ENCODE measurements at regions not wholly inside any gene's neighbourhood (a gene's known extent, or its start where the extent isn't known, plus 50 kb on each side); places are given as distances from the start of the nearest gene placed in this dataset.

GRCh38 chr12:97767347-97767746, 304.7 kb downstream of the RMST start:
- Histone ChIP-seq H3K27me3 (no peaks in the 10 kb centered on the region), H3K4me3 (no peak overlapping the region), H3K36me3 (no peaks in the 10 kb centered on the region), H3K4me1 (no peaks in the 10 kb centered on the region), H3K9me3 (peaks cover 0 to 8% (median 1%) of the 10 kb centered on the region in 4 donors), H3K27ac (no peak overlapping the region)
- no peak for DNase-seq (ENCODE audit: low spot score in 2 of 2)
- no peak for TF ChIP-seq EP300 (IDR thresholded peaks at IDR 0.05)
- TF ChIP-seq POLR2A (IDR thresholded peaks at IDR 0.05): no peak
- TF ChIP-seq CTCF (IDR thresholded peaks at IDR 0.05): no peak
- WGBS, 2 donors: 52 to 57% methylated on average over 2 of the region's 2 CpGs

- DNase-seq (ENCODE audit: low spot score in 2 of 2): no peak
- no peak overlapping the region for H3K4me3 ChIP-seq
- no peaks in the 10 kb centered on the region for H3K36me3 ChIP-seq
- no peak for TF ChIP-seq EP300 (IDR thresholded peaks at IDR 0.05)
- no peak for TF ChIP-seq CTCF (IDR thresholded peaks at IDR 0.05)
- no peak for TF ChIP-seq POLR2A (IDR thresholded peaks at IDR 0.05)
- no peaks in the 10 kb centered on the region for H3K4me1 ChIP-seq
- WGBS, 2 donors: 63 to 82% methylated on average over 3 of the region's 3 CpGs
- no peak overlapping the region for H3K27ac ChIP-seq
- no peaks in the 10 kb centered on the region for H3K27me3 ChIP-seq
- peaks cover 0 to 13% (median 0%) of the 10 kb centered on the region in 4 donors for H3K9me3 ChIP-seq
Observed at GRCh38 chr12:97778111-97778510, 315.5 kb downstream of the RMST start.

- WGBS, 2 donors: 83 to 88% methylated on average over 5 of the region's 5 CpGs
- no peak for TF ChIP-seq CTCF (IDR thresholded peaks at IDR 0.05)
- TF ChIP-seq EP300 (IDR thresholded peaks at IDR 0.05): no peak
- no peak for TF ChIP-seq POLR2A (IDR thresholded peaks at IDR 0.05)
- Histone ChIP-seq H3K4me3 (no peak overlapping the region), H3K4me1 (no peaks in the 10 kb centered on the region), H3K27ac (no peak overlapping the region), H3K36me3 (no peaks in the 10 kb centered on the region), H3K27me3 (no peaks in the 10 kb centered on the region), H3K9me3 (peaks cover 0 to 6% (median 0%) of the 10 kb centered on the region in 4 donors)
- DNase-seq (ENCODE audit: low spot score in 2 of 2): no peak
Observed at GRCh38 chr12:97781342-97781741, 318.7 kb downstream of the RMST start.

GRCh38 chr12:97784904-97785303, 322.3 kb downstream of the RMST start:
- no peak for DNase-seq (ENCODE audit: low spot score in 2 of 2)
- no peak overlapping the region for H3K27ac ChIP-seq
- no peaks in the 10 kb centered on the region for H3K36me3 ChIP-seq
- TF ChIP-seq CTCF (IDR thresholded peaks at IDR 0.05) (no peak), POLR2A (IDR thresholded peaks at IDR 0.05) (no peak), EP300 (IDR thresholded peaks at IDR 0.05) (no peak)
- H3K27me3 ChIP-seq: no peaks in the 10 kb centered on the region
- H3K4me1 ChIP-seq: no peaks in the 10 kb centered on the region
- no peak overlapping the region for H3K4me3 ChIP-seq
- no peaks in the 10 kb centered on the region for H3K9me3 ChIP-seq

- TF ChIP-seq EP300 (IDR thresholded peaks at IDR 0.05) (no peak), CTCF (IDR thresholded peaks at IDR 0.05) (no peak), POLR2A (IDR thresholded peaks at IDR 0.05) (no peak)
- H3K36me3 ChIP-seq: no peaks in the 10 kb centered on the region
- H3K4me1 ChIP-seq: no peaks in the 10 kb centered on the region
- H3K9me3 ChIP-seq: peaks cover 0 to 5% (median 0%) of the 10 kb centered on the region in 4 donors
- no peak overlapping the region for H3K4me3 ChIP-seq
- no peak overlapping the region for H3K27ac ChIP-seq
- DNase-seq (ENCODE audit: low spot score in 2 of 2): no peak
- H3K27me3 ChIP-seq: no peaks in the 10 kb centered on the region
- WGBS, 2 donors: 93 to 100% methylated on average over 1 of the region's 1 CpG
Observed at GRCh38 chr12:97790281-97790680, 327.7 kb downstream of the RMST start.

Data from tibial nerve (tissue), 4 donors.